Heart left ventricle (tissue), 16 donors: ENCODE measurements at regions not wholly inside any gene's neighbourhood (a gene's known extent, or its start where the extent isn't known, plus 50 kb on each side); places are given as distances from the start of the nearest gene placed in this dataset.

ENCODE experiments used
- ATAC-seq, 4 donors: fragments of 200-7000 bp; cut with Tn5 transposase; one replicate each; pipeline ENCODE4 v1.9.1; 2020 to 2022; ENCODE audit warnings: moderate library complexity in 4 of 4, mild to moderate bottlenecking in 3 of 4, moderate number of reproducible peaks in 1 of 4
- DNase-seq, 5 donors: peaks; one replicate each; pipeline ENCODE4 v3.0.0-alpha.2; 2020
- H3K27ac ChIP-seq, 12 donors: fragments of 200-600 bp; sonication (generic) in 4 of 12; one replicate each; pipeline versions ENCODE4 v1.5.0 to v1.8.0; 2016 to 2022; ENCODE audit warnings: mild to moderate bottlenecking in 2 of 12
- H3K27me3 ChIP-seq, 9 donors: fragments of 200-600 bp; sonication (generic) in 2 of 9; one replicate each; pipeline versions ENCODE4 v1.5.1 to v1.8.0; 2016 to 2022; ENCODE audit warnings: mild to moderate bottlenecking in 3 of 9
- H3K36me3 ChIP-seq, 9 donors: fragments of 200-600 bp; sonication (generic) in 2 of 9; one replicate each; pipeline versions ENCODE4 v1.5.0 to v1.8.0; 2018 to 2022; ENCODE audit warnings: mild to moderate bottlenecking in 2 of 9
- H3K4me1 ChIP-seq, 12 donors: fragments of 200-600 bp; sonication (generic) in 4 of 12; one replicate each; pipeline versions ENCODE4 v1.5.0 to v1.8.0; 2016 to 2022; ENCODE audit warnings: mild to moderate bottlenecking in 3 of 12
- H3K4me3 ChIP-seq, 12 donors: fragments of 200-600 bp; sonication (generic) in 4 of 12; one replicate each; pipeline versions ENCODE4 v1.5.0 to v1.8.0; 2017 to 2022; ENCODE audit warnings: mild to moderate bottlenecking in 9 of 12, moderate library complexity in 4 of 12
- H3K9me3 ChIP-seq, 12 donors: fragments of 200-600 bp; sonication (generic) in 4 of 12; one replicate each; pipeline versions ENCODE4 v1.5.0 to v1.8.0; 2016 to 2022; ENCODE audit warnings: mild to moderate bottlenecking in 1 of 12
- CTCF ChIP-seq, 12 donors: fragments of 200-600 bp; sonication (generic) in 4 of 12; IDR thresholded peaks; one replicate each; pipeline versions ENCODE4 v1.5.0 to v1.8.0; 2018 to 2022; ENCODE audit warnings: antibody characterized with exemption in 12 of 12, mild to moderate bottlenecking in 5 of 12
- POLR2A ChIP-seq, 2 donors: fragments of 450-650 bp; IDR thresholded peaks; one replicate each; pipeline ENCODE4 v1.6.1; 2017; ENCODE audit warnings: antibody characterized with exemption in 2 of 2, mild to moderate bottlenecking in 2 of 2, moderate library complexity in 2 of 2
- WGBS, 4 donors: extraction: QIAGEN DNeasy Blood & Tissue Kit in 2 of 4; methylation state at CpG; one replicate each; pipeline versions ENCODE4 v1.1.5 to v1.1.7; 2013 to 2018; 5-methylcytosine and 5-hydroxymethylcytosine counted together
- intact Hi-C, 10 donors: fragments of 100-400 bp; cut with DNase I; formaldehyde crosslinking; loops; one replicate each; pipeline versions ENCODE4 v1.11.1 to v1.14.2; 2022
- donor health status: ischemic (EF 13 %, LVEDD 7.1; RV severe dilation, severe dysfunction).
- donor health status: healthy with polysubstance abuse.
- donor health status: DM: no; HTN: yes; CAD: no.
- donor health status: DM: no; HTN: no; CAD: no.
- donor health status: ischemic (EF 25% LVEDD 6.9; RV normal size, moderate dysfunction).
- donor health status: ischemic (EF 25% LVEDD 5.7; RV mildly dilated, moderate dysfunction).
- donor health status: healthy.
- donor health status: DM: yes; HTN: yes; CAD: no.
- donor health status: ischemic (EF 35%, LVEDD 5.7; RV mildly dilated, moderate dysfunction).
- donor health status: nonischemic (EF 11% LVEDD 7.7; RV severe dilation, severe dysfunction).
- donor health status: DM: yes; HTN: yes; CAD: no.
- donor health status: PGD.
- donor health status: ischemic (EF 29% LVEDD 5.4; RV normal size, mild dysfunction).
- donor health status: nonischemic (EF 23%, LVEDD 6.1; RV moderate dilation, normal function).

GRCh38 chr5:27144456-27144855 is 106.1 kb upstream of the CDH9 start:
- ATAC-seq: no peak
- Histone ChIP-seq H3K27ac (no peak overlapping the region), H3K4me3 (no peak overlapping the region), H3K9me3 (peaks cover 0 to 9% (median 0%) of the 10 kb centered on the region in 12 donors), H3K36me3 (no peaks in the 10 kb centered on the region), H3K4me1 (no peaks in the 10 kb centered on the region), H3K27me3 (no peaks in the 10 kb centered on the region)
- TF ChIP-seq POLR2A (IDR thresholded peaks at IDR 0.05) (no peak), CTCF (IDR thresholded peaks at IDR 0.05) (no peak)
- WGBS, 4 donors: 64 to 76% (median 70%) methylated on average over 2 of the region's 2 CpGs
- no peak for DNase-seq
- intact Hi-C loops: no loop called here

- no peak overlapping the region for H3K4me3 ChIP-seq
- intact Hi-C loops: no loop called here
- WGBS, 4 donors: 54 to 64% (median 63%) methylated on average over 1 of the region's 1 CpG
- H3K9me3 ChIP-seq: peaks cover 0 to 10% (median 0%) of the 10 kb centered on the region in 12 donors
- no peaks in the 10 kb centered on the region for H3K27me3 ChIP-seq
- H3K4me1 ChIP-seq: no peaks in the 10 kb centered on the region
- H3K36me3 ChIP-seq: no peaks in the 10 kb centered on the region
- no peak overlapping the region for H3K27ac ChIP-seq
- ATAC-seq: no peak
- DNase-seq: no peak
- TF ChIP-seq CTCF (IDR thresholded peaks at IDR 0.05): no peak
- TF ChIP-seq POLR2A (IDR thresholded peaks at IDR 0.05): no peak
Observed at GRCh38 chr5:27140831-27141230, 102.4 kb upstream of the CDH9 start.

- intact Hi-C loops: no loop called here
- ATAC-seq (peak in 2 of 4 donors; percentile 65 to 76), DNase-seq (no peak)
- Histone ChIP-seq H3K4me1 (peaks cover 0 to 10% (median 0%) of the 10 kb centered on the region in 12 donors), H3K36me3 (no peaks in the 10 kb centered on the region), H3K27me3 (no peaks in the 10 kb centered on the region), H3K9me3 (no peaks in the 10 kb centered on the region), H3K4me3 (no peak overlapping the region), H3K27ac (no peak overlapping the region)
- 62 to 76% (median 74%) methylated on average over 1 of the region's 1 CpG for WGBS, 4 donors
- TF ChIP-seq CTCF (IDR thresholded peaks at IDR 0.05): no peak
- no peak for TF ChIP-seq POLR2A (IDR thresholded peaks at IDR 0.05)
Observed at GRCh38 chr5:27130587-27130986, 92.2 kb upstream of the CDH9 start.

- 48 to 77% (median 69%) methylated on average over 1 of the region's 1 CpG for WGBS, 4 donors
- DNase-seq (no peak), ATAC-seq (no peak)
- Histone ChIP-seq H3K4me1 (peaks cover 0 to 10% (median 0%) of the 10 kb centered on the region in 12 donors), H3K4me3 (no peak overlapping the region), H3K9me3 (no peaks in the 10 kb centered on the region), H3K27me3 (no peaks in the 10 kb centered on the region), H3K27ac (no peak overlapping the region), H3K36me3 (no peaks in the 10 kb centered on the region)
- TF ChIP-seq CTCF (IDR thresholded peaks at IDR 0.05): no peak
- TF ChIP-seq POLR2A (IDR thresholded peaks at IDR 0.05): no peak
- intact Hi-C loops: no loop called here
Observed at GRCh38 chr5:27129926-27130325, 91.5 kb upstream of the CDH9 start.
